Coronary artery (tissue), 2 donors: ENCODE measurements at regions not wholly inside any gene's neighbourhood (a gene's known extent, or its start where the extent isn't known, plus 50 kb on each side); places are given as distances from the start of the nearest gene placed in this dataset.
"Not testable (repeated sequence)": the region's sequence is repeated elsewhere in the genome, so short reads cannot be mapped to it uniquely, and the experiment has no call there.

Experiments used
- DNase-seq: peaks from one replicate; pipeline ENCODE4 v3.0.0-alpha.2; 2017; ENCODE audit warnings: low spot score
- H3K27ac ChIP-seq, 2 donors: fragments of 200-600 bp; sonication (generic); one replicate each; pipeline ENCODE4 v1.5.1; 2016 to 2019
- H3K4me3 ChIP-seq: fragments of 200-600 bp; sonication (generic); 2 replicates; pipeline ENCODE4 v1.5.1; 2016; ENCODE audit warnings: mild to moderate bottlenecking, moderate library complexity
- CTCF ChIP-seq: fragments of 200-600 bp; sonication (generic); IDR thresholded peaks from one replicate; pipeline ENCODE4 v1.5.1; 2019; ENCODE audit warnings: antibody characterized with exemption

- DNase-seq, result no peak
- no peak overlapping the region for H3K27ac ChIP-seq
- no peak overlapping the region for H3K4me3 ChIP-seq
- TF ChIP-seq CTCF, result no peak
Observed at GRCh38 chr5:145449794-145450193, 385.3 kb downstream of the PRELID2 start.

- not testable (repeated sequence) for DNase-seq, H3K4me3 ChIP-seq, H3K27ac ChIP-seq
Observed at GRCh38 chr5:145446875-145447274, 388.3 kb downstream of the PRELID2 start.

GRCh38 chr5:145446412-145446811, 388.7 kb downstream of the PRELID2 start:
- H3K27ac ChIP-seq, result no peak overlapping the region
- TF ChIP-seq CTCF, result no peak
- DNase-seq, result no peak
- H3K4me3 ChIP-seq, result no peak overlapping the region

- no peak for DNase-seq
- no peak overlapping the region for H3K27ac ChIP-seq
- TF ChIP-seq CTCF, result no peak
Observed at GRCh38 chr5:145445027-145445426, 390.1 kb downstream of the PRELID2 start.

GRCh38 chr5:145443964-145444363, 391.2 kb downstream of the PRELID2 start:
- no peak for TF ChIP-seq CTCF
- no peak overlapping the region for H3K27ac ChIP-seq
- no peak overlapping the region for H3K4me3 ChIP-seq
- no peak for DNase-seq

More at GRCh38 chr5:145445027-145445426, 390.1 kb downstream of the PRELID2 start:
- H3K4me3 ChIP-seq, result no peak overlapping the region

GRCh38 chr5:145443366-145443765, 391.8 kb downstream of the PRELID2 start:
- Histone ChIP-seq H3K4me3 (no peak overlapping the region), H3K27ac (no peak overlapping the region)
- DNase-seq, result no peak
- no peak for TF ChIP-seq CTCF

GRCh38 chr5:145442661-145443060, 392.5 kb downstream of the PRELID2 start:
- H3K27ac ChIP-seq, DNase-seq, H3K4me3 ChIP-seq: not testable (repeated sequence)

GRCh38 chr5:145441228-145441627, 393.9 kb downstream of the PRELID2 start:
- H3K27ac ChIP-seq, result no peak overlapping the region
- TF ChIP-seq CTCF, result no peak
- DNase-seq, result no peak
- no peak overlapping the region for H3K4me3 ChIP-seq
